Astrocyte (in vitro differentiated cells and primary cell): ENCODE measurements at regions not wholly inside any gene's neighbourhood (a gene's known extent, or its start where the extent isn't known, plus 50 kb on each side); places are given as distances from the start of the nearest gene placed in this dataset.

Source experiments
- DNase-seq: peaks from one replicate; pipeline ENCODE4 v3.0.0-alpha.2; 2010; ENCODE audit warnings: low read depth
- FAIRE-seq: peaks from 2 replicates; lab custom pipeline; 2011; peaks lifted over from hg19 to GRCh38; lab: Jason Lieb, UNC
- H2AFZ ChIP-seq: 2 replicates; pipeline ENCODE4 v1.6.0; 2012; ENCODE audit warnings: low read depth, low read length, inconsistent platforms
- H3K27ac ChIP-seq: 2 replicates; pipeline ENCODE4 v1.5.1; 2011; ENCODE audit warnings: low read depth, low read length, inconsistent platforms
- H3K27me3 ChIP-seq: 2 replicates; pipeline ENCODE4 v1.6.0; 2011; ENCODE audit warnings: low read length, inconsistent platforms; ENCODE audit not compliant: insufficient read depth
- H3K36me3 ChIP-seq: 2 replicates; pipeline ENCODE4 v1.5.1; 2011; ENCODE audit warnings: low read length, inconsistent platforms; ENCODE audit not compliant: insufficient read depth
- H3K4me1 ChIP-seq: 2 replicates; pipeline ENCODE4 v1.5.1; 2011; ENCODE audit warnings: low read length, inconsistent platforms; ENCODE audit not compliant: insufficient read depth
- H3K4me2 ChIP-seq: 2 replicates; pipeline ENCODE4 v1.6.0; 2012; ENCODE audit warnings: low read length, inconsistent platforms
- H3K4me3 ChIP-seq: 2 replicates; pipeline ENCODE4 v1.5.1; 2011; ENCODE audit warnings: low read depth, mild to moderate bottlenecking, low read length, inconsistent platforms; ENCODE audit not compliant: insufficient read depth
- H3K79me2 ChIP-seq: 2 replicates; pipeline ENCODE4 v1.6.0; 2012; ENCODE audit warnings: mild to moderate bottlenecking, low read length, inconsistent platforms; ENCODE audit not compliant: insufficient read depth
- H3K9ac ChIP-seq: 2 replicates; pipeline ENCODE4 v1.6.0; 2012; ENCODE audit warnings: mild to moderate bottlenecking, low read length, inconsistent platforms
- H3K9me3 ChIP-seq: 2 replicates; pipeline ENCODE4 v1.5.1; 2012; ENCODE audit warnings: low read depth, mild to moderate bottlenecking, low read length, inconsistent platforms; ENCODE audit not compliant: insufficient read depth
- H4K20me1 ChIP-seq: 2 replicates; pipeline ENCODE4 v1.6.0; 2012; ENCODE audit warnings: low read length, inconsistent platforms; ENCODE audit not compliant: insufficient read depth
- H3K27ac Mint-ChIP-seq: one replicate; pipeline ENCODE4 v1.8.0; 2021; ENCODE audit warnings: mild to moderate bottlenecking, mixed read lengths; ENCODE audit not compliant: unreplicated experiment
- H3K27me3 Mint-ChIP-seq: one replicate; pipeline ENCODE4 v1.8.0; 2021; ENCODE audit warnings: low read depth, mixed read lengths; ENCODE audit not compliant: unreplicated experiment
- H3K36me3 Mint-ChIP-seq: one replicate; pipeline ENCODE4 v1.8.0; 2021; ENCODE audit warnings: low read depth, mixed read lengths; ENCODE audit not compliant: unreplicated experiment
- H3K4me1 Mint-ChIP-seq: one replicate; pipeline ENCODE4 v1.8.0; 2021; ENCODE audit warnings: low read depth, mixed read lengths; ENCODE audit not compliant: unreplicated experiment
- H3K4me3 Mint-ChIP-seq: one replicate; pipeline ENCODE4 v1.8.0; 2021; ENCODE audit warnings: mild to moderate bottlenecking, moderate library complexity, mixed read lengths; ENCODE audit not compliant: unreplicated experiment
- H3K9me3 Mint-ChIP-seq: one replicate; pipeline ENCODE4 v1.8.0; 2021; ENCODE audit warnings: mild to moderate bottlenecking, mixed read lengths; ENCODE audit not compliant: unreplicated experiment
- EZH2 ChIP-seq: IDR thresholded peaks from 2 replicates; pipeline ENCODE4 v1.6.1; 2012; ENCODE audit warnings: mild to moderate bottlenecking, low read length, inconsistent platforms; ENCODE audit not compliant: insufficient read depth
- TF ChIP-seq, protein P1 (sequence below): IDR thresholded peaks from 2 replicates; pipeline ENCODE4 v1.5.1; 2011; ENCODE audit warnings: low read depth, mild to moderate bottlenecking, inconsistent platforms, low read length, moderate library complexity; ENCODE audit not compliant: insufficient read depth

GRCh38 chr18:65983750-65984149 lies 232.9 kb downstream of the CDH7 start:
- Mint-ChIP-seq H3K4me1 (no peaks in the 10 kb centered on the region), H3K27me3 (no peaks in the 10 kb centered on the region), H3K9me3 (peaks cover 2% of the 10 kb centered on the region), H3K4me3 (no peak overlapping the region), H3K27ac (no peak overlapping the region), H3K36me3 (no peaks in the 10 kb centered on the region)
- Histone ChIP-seq H3K4me3 (no peak overlapping the region), H2AFZ (no peak overlapping the region), H3K27ac (no peak overlapping the region), H3K79me2 (no peaks in the 10 kb centered on the region), H3K4me2 (no peak overlapping the region), H3K9ac (no peak overlapping the region), H4K20me1 (no peaks in the 10 kb centered on the region), H3K27me3 (no peaks in the 10 kb centered on the region), H3K36me3 (no peaks in the 10 kb centered on the region), H3K4me1 (no peaks in the 10 kb centered on the region), H3K9me3 (no peaks in the 10 kb centered on the region)
- FAIRE-seq (no peak), DNase-seq (no peak)
- TF ChIP-seq EZH2 = no peak
- TF ChIP-seq, protein P1, sequence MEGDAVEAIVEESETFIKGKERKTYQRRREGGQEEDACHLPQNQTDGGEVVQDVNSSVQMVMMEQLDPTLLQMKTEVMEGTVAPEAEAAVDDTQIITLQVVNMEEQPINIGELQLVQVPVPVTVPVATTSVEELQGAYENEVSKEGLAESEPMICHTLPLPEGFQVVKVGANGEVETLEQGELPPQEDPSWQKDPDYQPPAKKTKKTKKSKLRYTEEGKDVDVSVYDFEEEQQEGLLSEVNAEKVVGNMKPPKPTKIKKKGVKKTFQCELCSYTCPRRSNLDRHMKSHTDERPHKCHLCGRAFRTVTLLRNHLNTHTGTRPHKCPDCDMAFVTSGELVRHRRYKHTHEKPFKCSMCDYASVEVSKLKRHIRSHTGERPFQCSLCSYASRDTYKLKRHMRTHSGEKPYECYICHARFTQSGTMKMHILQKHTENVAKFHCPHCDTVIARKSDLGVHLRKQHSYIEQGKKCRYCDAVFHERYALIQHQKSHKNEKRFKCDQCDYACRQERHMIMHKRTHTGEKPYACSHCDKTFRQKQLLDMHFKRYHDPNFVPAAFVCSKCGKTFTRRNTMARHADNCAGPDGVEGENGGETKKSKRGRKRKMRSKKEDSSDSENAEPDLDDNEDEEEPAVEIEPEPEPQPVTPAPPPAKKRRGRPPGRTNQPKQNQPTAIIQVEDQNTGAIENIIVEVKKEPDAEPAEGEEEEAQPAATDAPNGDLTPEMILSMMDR = no peak

DNA sequence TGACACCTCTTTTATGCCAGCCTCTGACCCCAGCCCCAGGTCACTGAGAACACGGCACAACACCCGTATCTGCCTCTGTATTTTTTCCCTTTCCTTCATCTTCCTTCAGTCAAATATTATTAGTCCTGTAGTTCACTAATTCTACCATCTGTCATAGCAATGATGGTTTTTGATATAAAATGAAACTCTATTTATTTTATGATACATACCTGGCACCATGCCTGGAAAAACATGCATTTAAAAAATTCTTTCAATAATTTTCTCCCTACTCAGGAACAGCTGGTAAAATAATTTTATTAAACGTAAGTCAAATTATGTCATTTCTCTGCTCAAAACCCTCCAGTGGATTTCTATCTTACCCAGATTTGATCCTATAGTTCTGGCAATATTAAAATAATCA lies 224.7 kb downstream of the CDH7 start:
- Histone ChIP-seq H3K9ac (no peak overlapping the region), H3K27me3 (no peaks in the 10 kb centered on the region), H3K27ac (no peak overlapping the region), H3K9me3 (no peaks in the 10 kb centered on the region), H4K20me1 (no peaks in the 10 kb centered on the region), H3K4me2 (no peak overlapping the region), H2AFZ (no peak overlapping the region), H3K36me3 (no peaks in the 10 kb centered on the region), H3K4me3 (no peak overlapping the region), H3K79me2 (no peaks in the 10 kb centered on the region), H3K4me1 (no peaks in the 10 kb centered on the region)
- Mint-ChIP-seq H3K27me3 (no peaks in the 10 kb centered on the region), H3K4me1 (no peaks in the 10 kb centered on the region), H3K9me3 (no peaks in the 10 kb centered on the region), H3K27ac (no peak overlapping the region), H3K4me3 (no peak overlapping the region), H3K36me3 (no peaks in the 10 kb centered on the region)
- FAIRE-seq (no peak), DNase-seq (no peak)
- TF ChIP-seq, protein P1 = no peak
- no peak for TF ChIP-seq EZH2

DNA sequence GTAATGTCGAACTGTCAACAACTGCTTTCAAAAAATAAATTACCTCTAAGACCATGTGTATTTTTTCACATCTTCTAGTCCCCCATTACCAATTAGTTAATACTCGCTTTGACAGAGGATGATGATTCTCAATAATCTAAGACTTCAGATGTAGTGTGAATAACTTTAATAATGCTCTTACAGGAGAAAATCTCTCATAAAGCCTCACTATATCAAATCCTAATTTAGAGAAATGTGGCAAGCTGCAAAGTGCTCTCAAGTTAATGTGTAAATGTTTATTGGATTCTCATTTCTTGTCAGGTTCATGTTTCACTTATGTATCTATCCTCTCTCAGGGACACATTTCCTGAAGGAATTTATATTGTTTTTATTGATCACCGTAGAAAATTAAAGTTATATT lies 223.9 kb downstream of the CDH7 start:
- Mint-ChIP-seq H3K9me3 (no peaks in the 10 kb centered on the region), H3K27ac (no peak overlapping the region), H3K36me3 (no peaks in the 10 kb centered on the region), H3K4me3 (no peak overlapping the region), H3K4me1 (no peaks in the 10 kb centered on the region), H3K27me3 (no peaks in the 10 kb centered on the region)
- Histone ChIP-seq H3K27ac (no peak overlapping the region), H3K4me2 (no peak overlapping the region), H4K20me1 (no peaks in the 10 kb centered on the region), H3K79me2 (no peaks in the 10 kb centered on the region), H3K4me1 (no peaks in the 10 kb centered on the region), H3K27me3 (no peaks in the 10 kb centered on the region), H3K9ac (no peak overlapping the region), H2AFZ (no peak overlapping the region), H3K36me3 (no peaks in the 10 kb centered on the region), H3K4me3 (no peak overlapping the region), H3K9me3 (no peaks in the 10 kb centered on the region)
- FAIRE-seq (no peak), DNase-seq (no peak)
- TF ChIP-seq EZH2 = no peak
- TF ChIP-seq, protein P1 = no peak
